ENCODE measurements at regions not wholly inside any gene's neighbourhood (a gene's known extent, or its start where the extent isn't known, plus 50 kb on each side); places are given as distances from the start of the nearest gene placed in this dataset.

- DNase-seq (ENCODE audit: low read depth), result no peak
- TF ChIP-seq CTCF (IDR thresholded peaks at IDR 0.05; ENCODE audit: insufficient read depth, low read depth, low read length, missing control alignments), result no peak
- H3K4me3 ChIP-seq (ENCODE audit: low read length), result no peak overlapping the region
Observed at GRCh38 chr13:32924886-32925285, 91.3 kb upstream of the KL start.

- DNase-seq (ENCODE audit: low read depth), result no peak
- no peak for TF ChIP-seq CTCF (IDR thresholded peaks at IDR 0.05; ENCODE audit: insufficient read depth, low read depth, low read length, missing control alignments)
- H3K4me3 ChIP-seq (ENCODE audit: low read length), result no peak overlapping the region
Observed at GRCh38 chr13:32925506-32925905, 90.7 kb upstream of the KL start.

- H3K4me3 ChIP-seq (ENCODE audit: low read length), result no peak overlapping the region
- DNase-seq (ENCODE audit: low read depth), result no peak
- no peak for TF ChIP-seq CTCF (IDR thresholded peaks at IDR 0.05; ENCODE audit: insufficient read depth, low read depth, low read length, missing control alignments)
Observed at GRCh38 chr13:32932376-32932775, 83.8 kb upstream of the KL start.

- TF ChIP-seq CTCF (IDR thresholded peaks at IDR 0.05; ENCODE audit: insufficient read depth, low read depth, low read length, missing control alignments), result no peak
- no peak for DNase-seq (ENCODE audit: low read depth)
- H3K4me3 ChIP-seq (ENCODE audit: low read length), result no peak overlapping the region
Observed at GRCh38 chr13:32936716-32937115, 79.5 kb upstream of the KL start.

- no peak overlapping the region for H3K4me3 ChIP-seq (ENCODE audit: low read length)
- no peak for DNase-seq (ENCODE audit: low read depth)
- no peak for TF ChIP-seq CTCF (IDR thresholded peaks at IDR 0.05; ENCODE audit: insufficient read depth, low read depth, low read length, missing control alignments)
Observed at GRCh38 chr13:32938314-32938713, 77.9 kb upstream of the KL start.

- H3K4me3 ChIP-seq (ENCODE audit: low read length), result no peak overlapping the region
- TF ChIP-seq CTCF (IDR thresholded peaks at IDR 0.05; ENCODE audit: insufficient read depth, low read depth, low read length, missing control alignments), result no peak
- peak; percentile 79 for DNase-seq (ENCODE audit: low read depth)
Observed at GRCh38 chr13:32938907-32939306, 77.3 kb upstream of the KL start.

GRCh38 chr13:32940601-32941000, 75.6 kb upstream of the KL start:
- no peak for DNase-seq (ENCODE audit: low read depth)
- no peak for TF ChIP-seq CTCF (IDR thresholded peaks at IDR 0.05; ENCODE audit: insufficient read depth, low read depth, low read length, missing control alignments)

More at GRCh38 chr13:32940601-32941000, 75.6 kb upstream of the KL start:
- no peak overlapping the region for H3K4me3 ChIP-seq (ENCODE audit: low read length)

All from epithelial cell of esophagus (primary cell).